Renal cortical epithelial cell (primary cell): ENCODE measurements at regions not wholly inside any gene's neighbourhood (a gene's known extent, or its start where the extent isn't known, plus 50 kb on each side); places are given as distances from the start of the nearest gene placed in this dataset.
"Not testable (repeated sequence)": the region's sequence is repeated elsewhere in the genome, so short reads cannot be mapped to it uniquely, and the experiment has no call there.

Source experiments
- DNase-seq: peaks from one replicate; pipeline ENCODE4 v3.0.0-alpha.2; 2011; ENCODE audit warnings: low read depth

- no peak for DNase-seq
Observed at GRCh38 chr3:70635301-70635700, 322.9 kb upstream of the MDFIC2 start.

GRCh38 chr3:70631716-70632307 is 319.4 kb upstream of the MDFIC2 start:
- DNase-seq = no peak

GRCh38 chr3:70621451-70621850 is 309.0 kb upstream of the MDFIC2 start:
- DNase-seq = no peak

GRCh38 chr3:70620956-70621355 is 308.5 kb upstream of the MDFIC2 start:
- DNase-seq = no peak

- DNase-seq = no peak
Observed at GRCh38 chr3:70620367-70620766, 307.9 kb upstream of the MDFIC2 start.

- DNase-seq = no peak
Observed at GRCh38 chr3:70618151-70618550, 305.7 kb upstream of the MDFIC2 start.

GRCh38 chr3:70617349-70617748 is 304.9 kb upstream of the MDFIC2 start:
- not testable (repeated sequence) for DNase-seq

- no peak for DNase-seq
Observed at GRCh38 chr3:70615286-70615685, 302.8 kb upstream of the MDFIC2 start.

GRCh38 chr3:70614111-70614510 is 301.7 kb upstream of the MDFIC2 start:
- DNase-seq = no peak

- DNase-seq = no peak
Observed at GRCh38 chr3:70612920-70613319, 300.5 kb upstream of the MDFIC2 start.

GRCh38 chr3:70611667-70612277 is 299.3 kb upstream of the MDFIC2 start:
- DNase-seq = not testable (repeated sequence)

- DNase-seq = peak; percentile 57
Observed at GRCh38 chr3:70608434-70608833, 296.0 kb upstream of the MDFIC2 start.

GRCh38 chr3:70607469-70607868 is 295.0 kb upstream of the MDFIC2 start:
- peak; percentile 3 for DNase-seq

- peak; percentile 33 for DNase-seq
Observed at GRCh38 chr3:70606018-70606417, 293.6 kb upstream of the MDFIC2 start.

- no peak for DNase-seq
Observed at GRCh38 chr3:70603103-70603502, 290.7 kb upstream of the MDFIC2 start.

- no peak for DNase-seq
Observed at GRCh38 chr3:70597312-70597711, 284.9 kb upstream of the MDFIC2 start.

- DNase-seq = no peak
Observed at GRCh38 chr3:70583682-70584081, 271.2 kb upstream of the MDFIC2 start.

GRCh38 chr3:70582803-70583202 is 270.4 kb upstream of the MDFIC2 start:
- no peak for DNase-seq

- no peak for DNase-seq
Observed at GRCh38 chr3:70580021-70580420, 267.6 kb upstream of the MDFIC2 start.

GRCh38 chr3:70571696-70572095 is 259.3 kb upstream of the MDFIC2 start:
- DNase-seq = no peak

GRCh38 chr3:70570584-70570983 is 258.1 kb upstream of the MDFIC2 start:
- no peak for DNase-seq

GRCh38 chr3:70568626-70569025 is 256.2 kb upstream of the MDFIC2 start:
- no peak for DNase-seq

- DNase-seq = no peak
Observed at GRCh38 chr3:70565861-70566260, 253.4 kb upstream of the MDFIC2 start.

- DNase-seq = no peak
Observed at GRCh38 chr3:70564552-70564951, 252.1 kb upstream of the MDFIC2 start.
